Esophagus muscularis mucosa (tissue), 4 donors: ENCODE measurements at regions not wholly inside any gene's neighbourhood (a gene's known extent, or its start where the extent isn't known, plus 50 kb on each side); places are given as distances from the start of the nearest gene placed in this dataset.
"Not testable (repeated sequence)": the region's sequence is repeated elsewhere in the genome, so short reads cannot be mapped to it uniquely, and the experiment has no call there.

ENCODE experiments used
- DNase-seq: peaks from one replicate; pipeline ENCODE4 v3.0.0-alpha.2; 2017; ENCODE audit errors: extremely low spot score
- H3K27ac ChIP-seq, 4 donors: fragments of 200-600 bp; sonication (generic); replicated peaks in 1 of 4; 1 replicate in 3 of 4; 2 replicates in 1 of 4; pipeline ENCODE4 v1.5.1; 2016 to 2019; ENCODE audit warnings: mild to moderate bottlenecking in 1 of 4
- H3K27me3 ChIP-seq, 4 donors: fragments of 200-600 bp; sonication (generic); one replicate each; pipeline versions ENCODE4 v1.5.1 to v1.6.0; 2016 to 2019
- H3K36me3 ChIP-seq, 4 donors: fragments of 200-600 bp; sonication (generic); one replicate each; pipeline ENCODE4 v1.5.1; 2016 to 2019
- H3K4me1 ChIP-seq, 4 donors: fragments of 200-600 bp; sonication (generic); one replicate each; pipeline ENCODE4 v1.5.1; 2016 to 2019
- H3K4me3 ChIP-seq, 4 donors: fragments of 200-600 bp; sonication (generic); 1 replicate in 2 of 4; 2 replicates in 2 of 4; pipeline ENCODE4 v1.5.1; 2016 to 2019; ENCODE audit warnings: mild to moderate bottlenecking in 4 of 4, moderate library complexity in 1 of 4
- H3K9me3 ChIP-seq, 4 donors: fragments of 200-600 bp; sonication (generic); 1 replicate in 3 of 4; 2 replicates in 1 of 4; pipeline ENCODE4 v1.5.1; 2016 to 2019
- CTCF ChIP-seq, 3 experiments: fragments of 200-600 bp in 2 of 3; fragments of 450-650 bp in 1 of 3; sonication (generic) in 2 of 3; IDR thresholded peaks; one replicate each; pipeline ENCODE4 v1.5.1; 2017 to 2019; ENCODE audit warnings: antibody characterized with exemption in 3 of 3, mild to moderate bottlenecking in 2 of 3, moderate library complexity in 1 of 3
- EP300 ChIP-seq: sonication (generic); formaldehyde crosslinking; IDR thresholded peaks from one replicate; pipeline ENCODE4 v1.6.1; 2017; ENCODE audit warnings: antibody characterized with exemption
- POLR2A ChIP-seq: fragments of 450-650 bp; IDR thresholded peaks from one replicate; pipeline ENCODE4 v1.6.1; 2017; ENCODE audit warnings: antibody characterized with exemption, moderate library complexity, mild to moderate bottlenecking, low read depth
- POLR2AphosphoS5 ChIP-seq, 2 donors: sonication (generic); formaldehyde crosslinking; IDR thresholded peaks; one replicate each; pipeline ENCODE4 v1.6.1; 2017; ENCODE audit warnings: antibody characterized with exemption in 2 of 2
- WGBS: methylation state at CpG from one replicate; pipeline ENCODE4 v1.1.5; 2018; 5-methylcytosine and 5-hydroxymethylcytosine counted together
- intact Hi-C: fragments of 100-400 bp; cut with DNase I; formaldehyde crosslinking; loops from one replicate; pipeline ENCODE4 v1.15.1; 2023

DNA sequence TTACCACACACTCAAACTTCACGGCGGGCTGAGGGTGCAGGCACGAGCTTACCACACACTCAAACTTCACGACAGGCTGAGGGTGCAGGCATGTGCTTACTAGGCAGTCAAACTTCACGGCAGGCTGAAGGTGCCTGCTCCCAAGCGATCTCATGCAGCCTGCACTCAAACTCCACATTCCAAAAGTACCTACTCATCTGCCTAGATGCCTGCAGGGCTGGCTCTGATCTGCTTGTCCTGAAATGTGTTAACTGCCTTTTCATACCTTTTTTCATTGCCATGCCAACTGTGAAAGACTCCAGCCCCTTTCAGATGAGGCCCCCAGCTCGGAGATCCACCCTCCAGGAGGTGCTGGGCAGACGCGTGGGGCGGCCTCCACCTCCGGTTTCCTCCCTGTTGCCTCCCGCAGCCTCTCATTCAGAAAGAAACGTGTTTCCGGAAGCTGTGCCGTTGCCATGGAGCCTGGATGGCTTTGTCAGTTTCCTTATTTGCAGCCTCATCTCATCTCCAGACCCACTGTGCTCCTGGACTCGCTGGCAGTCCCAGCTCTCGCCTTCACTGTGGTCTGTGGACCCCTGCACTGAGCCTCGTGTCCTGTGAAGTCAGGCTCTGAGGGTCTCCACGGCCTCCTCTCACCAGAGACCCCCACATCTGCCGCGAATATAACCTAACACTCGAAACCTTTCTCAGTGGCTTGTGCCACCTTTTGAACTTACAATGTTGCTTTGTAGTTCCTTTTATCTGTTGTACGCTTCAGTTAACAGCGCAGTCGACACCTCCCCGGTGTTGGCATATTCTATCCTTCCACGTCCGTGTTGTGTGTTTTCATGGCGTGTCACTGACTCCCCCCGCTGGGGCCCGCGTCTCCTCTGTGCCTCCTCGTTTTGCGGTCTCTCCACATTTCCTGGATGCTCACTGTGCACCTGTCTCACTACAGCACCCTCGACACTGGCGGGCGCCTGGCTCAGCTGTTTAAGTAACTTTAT lies 106.1 kb upstream of the ALKAL2 start:
- intact Hi-C loops, result no loop called here
- WGBS, result 66% methylated on average over 37 of the region's 37 CpGs
- H3K27me3 ChIP-seq, result peaks cover 0 to 36% (median 0%) of the 10 kb centered on the region in 4 donors
- H3K36me3 ChIP-seq, result no peaks in the 10 kb centered on the region
- no peak overlapping the region for H3K27ac ChIP-seq
- no peak overlapping the region for H3K4me3 ChIP-seq
- TF ChIP-seq POLR2AphosphoS5 (IDR thresholded peaks at IDR 0.05), result no peak
- no peak for TF ChIP-seq CTCF (IDR thresholded peaks at IDR 0.05)
- no peak for TF ChIP-seq EP300
- no peak for TF ChIP-seq POLR2A
- H3K4me1 ChIP-seq, result no peaks in the 10 kb centered on the region
- no peaks in the 10 kb centered on the region for H3K9me3 ChIP-seq
- peak; percentile 91 for DNase-seq

GRCh38 chr2:392926-393280 lies 105.0 kb upstream of the ALKAL2 start:
- 82% methylated on average over 6 of the region's 9 CpGs for WGBS
- H3K4me3 ChIP-seq, result no peak overlapping the region
- no peaks in the 10 kb centered on the region for H3K9me3 ChIP-seq
- no peaks in the 10 kb centered on the region for H3K4me1 ChIP-seq
- DNase-seq, result peak; percentile 79
- TF ChIP-seq CTCF (IDR thresholded peaks at IDR 0.05) (no peak), POLR2AphosphoS5 (IDR thresholded peaks at IDR 0.05) (no peak)
- H3K36me3 ChIP-seq, result no peaks in the 10 kb centered on the region
- no peak overlapping the region for H3K27ac ChIP-seq
- peaks cover 0 to 39% (median 0%) of the 10 kb centered on the region in 4 donors for H3K27me3 ChIP-seq
- intact Hi-C loops, result no loop called here

DNA sequence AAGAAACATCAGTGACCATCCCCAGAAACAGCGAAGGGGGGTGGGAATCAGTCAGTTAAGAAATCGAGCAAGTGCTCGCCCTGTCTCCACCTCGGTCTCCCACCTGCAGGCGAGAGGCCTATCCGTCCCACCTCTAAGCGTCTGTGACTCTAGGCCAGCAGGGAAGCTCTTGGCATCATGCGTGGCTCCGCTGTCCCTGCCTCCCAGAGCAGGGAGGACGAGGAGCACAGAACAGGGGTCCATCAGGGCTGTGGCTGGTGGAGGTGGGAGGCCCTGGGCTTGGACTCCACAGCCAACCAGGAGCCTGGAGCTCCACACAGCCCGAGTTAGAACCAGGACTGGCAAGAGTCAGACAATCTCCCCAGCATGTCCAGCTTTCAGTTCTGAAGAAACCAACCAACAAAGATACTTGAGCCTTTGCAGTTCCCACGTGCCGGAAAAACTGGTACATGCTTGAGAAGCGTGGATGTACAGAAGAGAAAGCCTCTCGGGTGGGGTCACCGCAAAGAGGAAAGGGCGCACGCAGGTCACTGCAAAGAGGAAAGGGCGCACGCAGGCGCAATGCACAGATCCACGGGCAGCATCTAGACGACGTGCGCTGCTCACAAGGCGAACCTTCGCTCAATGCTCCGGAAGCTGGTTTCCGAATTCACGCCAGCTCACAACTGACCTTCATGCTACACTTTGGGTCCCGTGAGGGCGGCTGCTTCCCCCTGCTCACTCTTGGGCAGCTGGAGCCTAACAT lies 104.5 kb upstream of the ALKAL2 start:
- DNase-seq, result no peak
- H3K36me3 ChIP-seq, result no peaks in the 10 kb centered on the region
- H3K27me3 ChIP-seq, result peaks cover 0 to 36% (median 0%) of the 10 kb centered on the region in 4 donors
- 82% methylated on average over 31 of the region's 32 CpGs for WGBS
- intact Hi-C loops, result no loop called here
- TF ChIP-seq POLR2A, result no peak
- no peak for TF ChIP-seq POLR2AphosphoS5 (IDR thresholded peaks at IDR 0.05)
- H3K27ac ChIP-seq, result no peak overlapping the region
- no peaks in the 10 kb centered on the region for H3K4me1 ChIP-seq
- no peak overlapping the region for H3K4me3 ChIP-seq
- no peaks in the 10 kb centered on the region for H3K9me3 ChIP-seq

DNA sequence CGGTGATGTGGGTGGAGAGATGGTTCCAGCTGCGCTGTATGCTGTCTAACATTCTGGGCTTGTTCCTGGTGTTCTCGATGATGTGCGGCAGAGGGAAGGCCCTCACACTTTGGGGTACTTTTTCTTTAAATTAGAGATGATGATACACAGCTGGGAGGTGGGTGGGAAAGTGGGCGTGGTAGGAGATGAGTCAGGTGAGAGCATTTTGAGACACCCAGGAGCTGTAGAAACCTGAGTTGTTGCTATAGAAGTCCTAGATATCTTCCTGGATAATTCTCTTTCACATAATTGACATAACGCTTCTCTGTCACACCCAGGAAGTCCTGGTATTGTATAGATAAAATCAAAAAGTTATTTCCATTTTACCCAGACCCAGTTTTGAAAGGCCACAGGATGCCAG lies 103.8 kb upstream of the ALKAL2 start:
- intact Hi-C loops, result no loop called here
- TF ChIP-seq CTCF (IDR thresholded peaks at IDR 0.05), result no peak
- no peak for TF ChIP-seq POLR2A
- no peak for TF ChIP-seq POLR2AphosphoS5 (IDR thresholded peaks at IDR 0.05)
- TF ChIP-seq EP300, result no peak
- 68% methylated on average over 6 of the region's 6 CpGs for WGBS

DNA sequence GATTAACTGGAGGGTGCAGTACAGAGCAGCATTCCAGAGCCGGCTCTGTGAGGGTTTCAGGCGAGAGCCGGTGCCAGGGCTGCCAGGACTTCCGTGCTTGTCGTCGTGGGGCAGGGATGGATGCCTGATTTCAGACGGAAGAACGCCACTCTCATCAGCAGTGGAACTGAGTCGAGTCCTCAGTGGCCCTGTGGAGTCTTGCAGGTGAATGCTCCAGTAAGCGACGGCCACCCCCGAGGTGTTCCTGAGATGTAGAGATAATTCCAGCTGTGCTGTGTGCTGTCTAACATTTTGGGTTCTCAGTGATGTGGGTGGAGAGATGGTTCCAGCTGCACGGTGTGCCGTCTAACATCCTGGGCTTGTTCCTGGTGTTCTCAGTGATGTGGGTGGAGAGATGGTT lies 103.1 kb upstream of the ALKAL2 start:
- H3K27ac ChIP-seq, result no peak overlapping the region
- 84% methylated on average over 12 of the region's 14 CpGs for WGBS
- H3K9me3 ChIP-seq, result no peaks in the 10 kb centered on the region
- intact Hi-C loops, result no loop called here
- H3K4me1 ChIP-seq, result no peaks in the 10 kb centered on the region
- TF ChIP-seq CTCF (IDR thresholded peaks at IDR 0.05), result no peak
- TF ChIP-seq POLR2AphosphoS5 (IDR thresholded peaks at IDR 0.05), result no peak
- no peak for TF ChIP-seq EP300
- TF ChIP-seq POLR2A, result no peak
- no peak overlapping the region for H3K4me3 ChIP-seq
- no peak for DNase-seq
- H3K27me3 ChIP-seq, result peaks cover 0 to 36% (median 0%) of the 10 kb centered on the region in 4 donors
- H3K36me3 ChIP-seq, result no peaks in the 10 kb centered on the region

More for the DNA sequence above, 103.8 kb upstream of the ALKAL2 start:
- Histone ChIP-seq H3K9me3 (no peaks in the 10 kb centered on the region), H3K27me3 (peaks cover 0 to 36% (median 0%) of the 10 kb centered on the region in 4 donors), H3K27ac (no peak overlapping the region), H3K4me3 (no peak overlapping the region), H3K4me1 (no peaks in the 10 kb centered on the region), H3K36me3 (no peaks in the 10 kb centered on the region)
- no peak for DNase-seq

DNA sequence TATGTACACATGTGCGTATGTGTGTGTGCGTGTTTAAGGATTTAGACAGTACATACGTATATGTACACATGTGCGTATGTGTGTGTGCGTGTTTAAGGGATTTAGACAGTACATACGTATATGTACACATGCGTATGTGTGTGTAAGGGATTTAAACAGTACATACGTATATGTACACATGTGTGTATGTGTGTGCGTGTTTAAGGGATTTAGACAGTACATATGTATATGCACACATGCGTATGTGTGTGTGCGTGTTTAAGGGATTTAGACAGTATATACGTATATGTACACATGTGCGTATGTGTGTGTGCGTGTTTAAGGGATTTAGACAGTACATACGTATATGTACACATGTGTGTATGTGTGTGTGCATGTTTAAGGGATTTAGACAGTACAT lies 102.1 kb upstream of the ALKAL2 start:
- H3K36me3 ChIP-seq, H3K27ac ChIP-seq, DNase-seq, H3K4me3 ChIP-seq, H3K4me1 ChIP-seq, H3K9me3 ChIP-seq, intact Hi-C loops: not testable (repeated sequence)
- H3K27me3 ChIP-seq, result peaks cover 0 to 36% (median 0%) of the 10 kb centered on the region in 4 donors
- WGBS, result 90% methylated on average over 15 of the region's 15 CpGs

DNA sequence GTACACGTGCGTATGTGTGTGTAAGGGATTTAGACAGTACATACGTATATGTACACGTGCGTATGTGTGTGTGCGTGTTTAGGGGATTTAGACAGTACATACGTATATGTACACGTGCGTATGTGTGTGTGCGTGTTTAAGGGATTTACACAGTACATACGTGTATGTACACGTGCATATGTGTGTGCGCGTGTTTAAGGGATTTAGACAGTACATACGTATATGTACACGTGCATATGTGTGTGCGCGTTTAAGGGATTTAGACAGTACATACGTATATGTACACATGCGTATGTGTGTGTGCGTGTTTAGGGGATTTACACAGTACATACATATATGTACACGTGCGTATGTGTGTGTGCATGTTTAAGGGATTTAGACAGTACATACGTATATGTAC lies 100.9 kb upstream of the ALKAL2 start:
- H3K4me1 ChIP-seq, H3K4me3 ChIP-seq, intact Hi-C loops, H3K27ac ChIP-seq, DNase-seq, H3K9me3 ChIP-seq, H3K36me3 ChIP-seq: not testable (repeated sequence)
- WGBS, result 94% methylated on average over 24 of the region's 24 CpGs
- peaks cover 0 to 36% (median 0%) of the 10 kb centered on the region in 4 donors for H3K27me3 ChIP-seq
